CD4-positive, alpha-beta T cell treated with Interleukin-4 for 4 hours (primary cell): ENCODE measurements at regions not wholly inside any gene's neighbourhood (a gene's known extent, or its start where the extent isn't known, plus 50 kb on each side); places are given as distances from the start of the nearest gene placed in this dataset.
"Not testable (repeated sequence)": the region's sequence is repeated elsewhere in the genome, so short reads cannot be mapped to it uniquely, and the experiment has no call there.

Experiments used
- DNase-seq: peaks from one replicate; pipeline ENCODE4 v3.0.0-alpha.2; 2020

DNA sequence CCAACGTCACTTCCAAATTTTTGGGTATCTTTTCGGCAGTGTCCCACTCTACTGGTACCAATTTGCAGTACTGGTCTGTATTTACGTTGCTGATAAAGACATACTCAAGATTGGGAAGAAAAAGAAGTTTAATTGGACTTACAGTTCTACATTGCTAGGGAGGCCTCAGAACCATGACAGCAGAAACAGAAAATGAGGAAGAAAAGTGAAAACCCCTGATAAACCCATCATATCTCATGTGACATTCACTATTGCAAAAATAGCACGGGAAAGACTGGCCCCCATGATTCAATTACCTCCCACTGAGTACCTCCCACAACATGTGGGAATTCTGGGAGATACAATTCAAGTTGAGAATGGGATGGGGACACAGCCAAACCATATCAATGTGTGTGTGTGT is 364.0 kb upstream of the KCND2 start:
- no peak for DNase-seq

GRCh38 chr7:119914119-119914518 is 358.9 kb upstream of the KCND2 start:
- not testable (repeated sequence) for DNase-seq

DNA sequence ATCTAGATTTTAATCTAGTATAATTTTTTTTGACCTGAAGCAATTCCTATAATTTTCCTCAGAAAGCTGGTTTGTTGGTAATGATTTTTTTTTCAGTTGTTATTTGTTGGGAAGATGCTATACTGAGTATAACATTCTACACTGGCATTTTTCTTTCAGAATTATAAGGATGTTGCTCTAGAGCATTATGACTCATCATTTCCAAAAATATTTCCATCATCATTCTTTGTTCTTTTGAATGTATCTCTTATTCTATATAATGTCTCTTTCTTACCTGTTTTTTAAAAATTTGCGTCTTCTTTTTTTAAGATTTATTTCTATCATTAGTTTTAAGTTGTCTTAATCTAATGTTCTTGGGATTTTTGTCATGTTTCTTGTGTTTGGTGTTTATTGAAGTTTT is 356.5 kb upstream of the KCND2 start:
- DNase-seq = no peak

DNA sequence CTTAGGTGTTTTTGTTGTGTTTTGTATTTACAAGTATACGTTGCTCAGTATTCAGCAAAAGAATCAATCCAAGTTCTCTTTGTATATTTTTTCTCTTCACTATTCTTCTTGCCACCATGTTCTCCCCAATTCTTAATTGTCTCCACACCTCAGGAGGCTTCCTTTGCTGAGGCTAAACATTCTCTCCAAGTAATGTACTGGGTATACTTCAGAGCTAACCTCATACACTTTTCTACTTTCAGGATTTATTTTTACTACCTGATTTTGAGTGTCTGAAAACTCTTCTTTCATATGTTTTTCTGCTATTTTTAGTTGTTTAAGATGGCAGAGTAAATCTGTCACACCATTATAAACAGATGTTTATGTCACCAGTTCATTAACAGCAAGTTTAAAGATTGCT is 354.8 kb upstream of the KCND2 start:
- no peak for DNase-seq

GRCh38 chr7:119919986-119920385 is 353.0 kb upstream of the KCND2 start:
- DNase-seq = no peak

DNA sequence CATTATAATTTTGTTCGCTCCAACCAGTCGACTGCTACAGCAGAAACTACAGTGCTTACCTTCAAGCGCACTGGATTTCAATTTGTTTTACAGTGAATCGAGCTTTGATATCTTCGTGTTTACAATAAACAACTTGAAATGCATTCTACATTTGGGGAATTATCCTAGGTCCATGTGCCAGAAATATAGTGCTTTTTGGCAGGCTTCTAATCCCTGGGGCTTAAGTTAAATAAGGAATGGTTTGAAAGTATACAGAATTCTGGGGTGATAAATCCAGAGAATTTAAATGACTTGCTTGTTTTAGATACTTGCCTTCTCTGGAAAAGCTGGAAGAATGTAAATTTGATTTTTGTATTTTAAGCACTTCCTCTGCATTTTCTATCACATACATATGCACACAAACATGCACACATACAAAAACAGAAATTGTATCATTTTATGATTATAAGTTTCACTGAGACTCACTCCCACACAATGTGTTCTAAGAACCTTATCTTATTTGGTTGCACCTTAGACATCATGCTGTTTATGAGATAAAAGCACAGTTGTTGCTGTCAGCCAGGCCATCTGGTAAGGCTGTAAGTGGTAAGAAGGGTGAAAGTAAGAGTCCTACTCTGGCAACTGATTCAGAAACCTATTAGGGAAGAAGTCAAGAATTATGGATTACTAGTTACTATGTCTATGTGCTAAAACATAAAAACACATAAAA is 347.2 kb upstream of the KCND2 start:
- DNase-seq = no peak

GRCh38 chr7:119929891-119930290 is 343.1 kb upstream of the KCND2 start:
- no peak for DNase-seq

- DNase-seq = no peak
Measured at GRCh38 chr7:119931230-119931824, 341.6 kb upstream of the KCND2 start.

- DNase-seq = no peak
Measured at GRCh38 chr7:119935418-119936025, 337.5 kb upstream of the KCND2 start.

DNA sequence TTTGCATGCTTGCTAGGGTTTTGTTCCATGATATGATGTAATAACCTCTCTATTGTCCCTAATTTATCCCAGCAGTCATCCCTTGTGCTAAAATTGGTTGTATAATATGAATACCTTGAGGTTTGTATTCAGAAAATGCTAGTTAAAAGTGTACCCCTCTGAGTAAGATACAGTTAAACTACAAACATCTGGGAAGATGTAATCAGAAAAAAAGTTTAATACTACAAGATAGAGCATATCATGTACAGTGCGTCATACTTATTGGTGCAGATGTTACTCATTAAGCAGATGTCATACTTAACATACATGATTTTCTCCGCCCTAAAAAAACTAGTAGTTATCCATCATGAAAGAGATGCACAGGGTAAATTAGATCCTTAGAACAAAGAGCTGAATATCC is 336.1 kb upstream of the KCND2 start:
- DNase-seq = no peak

GRCh38 chr7:119937745-119938144 is 335.2 kb upstream of the KCND2 start:
- no peak for DNase-seq

GRCh38 chr7:119943942-119944600 is 328.9 kb upstream of the KCND2 start:
- no peak for DNase-seq

DNA sequence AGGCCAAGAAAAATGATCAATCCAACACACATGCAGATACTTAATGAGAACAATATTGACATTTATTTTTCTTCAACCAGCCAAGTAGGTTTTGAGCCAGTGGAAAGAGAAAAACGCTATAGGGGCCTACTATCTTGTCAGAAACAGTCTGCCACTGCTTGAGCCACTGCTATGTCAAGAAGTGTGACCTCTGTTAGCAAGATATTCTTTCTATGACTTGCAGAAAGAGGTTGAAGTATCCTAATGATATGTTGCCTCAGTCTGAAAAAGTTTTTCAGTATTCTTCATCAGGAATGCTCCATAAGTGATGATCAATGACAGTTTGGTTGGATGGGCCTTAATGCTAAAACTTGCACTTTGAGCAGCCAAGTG is 328.4 kb upstream of the KCND2 start:
- no peak for DNase-seq

GRCh38 chr7:119945822-119946221 is 327.2 kb upstream of the KCND2 start:
- no peak for DNase-seq

DNA sequence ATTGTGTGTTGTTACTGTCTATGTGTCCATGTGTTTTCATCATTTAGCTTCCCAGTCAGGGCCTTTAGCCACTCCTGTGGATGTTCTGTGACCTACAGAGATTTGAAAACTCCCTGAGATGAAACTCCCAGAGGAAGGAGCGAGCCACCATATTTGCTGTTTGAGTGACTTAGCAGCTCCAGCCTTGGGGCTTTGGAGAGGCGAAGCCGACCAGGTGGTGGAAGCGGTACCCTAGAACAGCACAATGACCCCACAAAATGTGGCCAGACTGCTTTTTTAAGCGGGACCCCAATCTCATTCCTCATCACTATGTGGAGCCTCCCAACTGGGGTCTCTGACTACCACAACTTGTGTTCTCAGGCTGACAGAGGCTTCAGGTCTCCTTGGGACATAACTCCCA is 323.9 kb upstream of the KCND2 start:
- no peak for DNase-seq

DNA sequence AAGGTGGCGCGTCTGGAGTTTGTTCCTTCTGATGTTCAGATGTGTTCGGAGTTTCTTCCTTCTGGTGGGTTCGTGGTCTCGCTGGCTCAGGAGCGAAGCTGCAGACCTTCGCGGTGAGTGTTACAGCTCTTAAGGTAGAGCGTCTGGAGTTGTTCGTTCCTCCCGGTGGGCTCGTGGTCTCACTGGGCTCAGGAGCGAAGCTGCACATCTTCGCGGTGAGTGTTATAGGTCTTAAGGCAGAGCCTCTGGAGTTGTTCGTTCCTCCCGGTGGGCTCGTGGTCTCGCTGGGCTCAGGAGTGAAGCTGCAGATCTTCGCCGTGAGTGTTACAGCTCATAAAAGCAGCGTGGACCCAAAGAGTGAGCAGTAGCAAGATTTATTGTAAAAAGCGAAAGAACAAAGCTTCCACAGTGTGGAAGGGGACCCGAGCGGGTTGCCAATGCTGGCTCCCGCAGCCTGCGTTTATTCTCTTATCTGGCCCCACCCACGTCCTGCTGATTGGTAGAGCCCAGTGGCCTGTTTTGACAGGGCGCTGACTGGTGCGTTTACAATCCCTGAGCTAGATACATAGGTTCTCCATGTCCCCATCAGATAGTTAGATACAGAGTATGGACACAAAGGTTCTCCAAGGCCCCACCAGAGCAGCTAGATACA is 322.5 kb upstream of the KCND2 start:
- DNase-seq = not testable (repeated sequence)

- DNase-seq = not testable (repeated sequence)
Measured at GRCh38 chr7:119951614-119952013, 321.4 kb upstream of the KCND2 start.

- no peak for DNase-seq
Measured at GRCh38 chr7:119957335-119957734, 315.6 kb upstream of the KCND2 start.

GRCh38 chr7:119959811-119960210 is 313.2 kb upstream of the KCND2 start:
- DNase-seq = no peak

DNA sequence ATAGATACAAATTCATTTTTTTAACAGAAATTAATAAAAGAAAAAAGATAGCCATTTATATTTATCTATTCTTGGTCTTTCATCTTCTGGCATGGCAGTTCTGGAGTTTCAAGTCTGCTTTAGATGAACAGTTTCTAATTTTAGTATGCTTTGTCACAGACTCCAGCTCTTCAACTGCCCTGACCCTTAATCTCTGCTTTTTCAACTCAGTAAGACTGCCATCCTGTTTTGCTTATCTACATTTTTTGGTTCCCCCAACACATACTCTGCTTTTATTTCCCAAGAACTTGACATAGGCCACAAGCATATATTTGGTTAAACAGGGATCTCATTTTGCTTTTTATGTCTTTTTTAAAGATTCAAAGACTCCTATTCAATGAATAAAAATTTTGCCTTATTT is 309.3 kb upstream of the KCND2 start:
- DNase-seq = no peak

GRCh38 chr7:119964065-119964464 is 308.9 kb upstream of the KCND2 start:
- no peak for DNase-seq

GRCh38 chr7:119964788-119965542 is 308.0 kb upstream of the KCND2 start:
- DNase-seq = no peak

DNA sequence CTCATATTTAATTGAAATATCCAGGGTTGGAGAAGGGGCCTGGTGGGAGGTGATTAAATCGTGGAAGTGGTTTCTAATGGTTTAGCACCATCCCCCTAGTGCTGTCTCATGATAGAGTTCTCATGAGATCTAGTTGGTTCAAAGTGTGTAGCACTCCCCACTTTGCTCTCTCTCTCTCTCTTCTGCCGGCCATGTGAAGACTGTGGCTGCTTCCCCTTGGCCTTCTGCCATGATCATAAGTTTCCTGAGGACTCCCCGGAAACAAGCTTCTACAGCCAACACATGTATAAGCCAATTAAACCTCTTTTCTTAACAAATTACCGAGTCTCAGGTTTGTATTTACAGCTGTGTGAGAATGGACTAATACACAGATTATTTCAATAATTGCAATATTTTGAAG is 305.8 kb upstream of the KCND2 start:
- no peak for DNase-seq
